ENCODE measurements at regions not wholly inside any gene's neighbourhood (a gene's known extent, or its start where the extent isn't known, plus 50 kb on each side); places are given as distances from the start of the nearest gene placed in this dataset.

GRCh38 chr21:35677298-35677841 lies 383.0 kb downstream of the SETD4 start:
- ATAC-seq (no peak), DNase-seq (no peak)
- Mint-ChIP-seq H3K27ac (no peak overlapping the region), H3K4me1 (no peaks in the 10 kb centered on the region), H3K4me3 (no peak overlapping the region), H3K36me3 (no peaks in the 10 kb centered on the region), H3K27me3 (peaks cover 1 to 17% (median 8%) of the 10 kb centered on the region in 5 donors), H3K9me3 (peaks cover 0 to 2% (median 0%) of the 10 kb centered on the region in 9 donors)
- POLR2A ChIA-PET, result no interaction called here

DNA sequence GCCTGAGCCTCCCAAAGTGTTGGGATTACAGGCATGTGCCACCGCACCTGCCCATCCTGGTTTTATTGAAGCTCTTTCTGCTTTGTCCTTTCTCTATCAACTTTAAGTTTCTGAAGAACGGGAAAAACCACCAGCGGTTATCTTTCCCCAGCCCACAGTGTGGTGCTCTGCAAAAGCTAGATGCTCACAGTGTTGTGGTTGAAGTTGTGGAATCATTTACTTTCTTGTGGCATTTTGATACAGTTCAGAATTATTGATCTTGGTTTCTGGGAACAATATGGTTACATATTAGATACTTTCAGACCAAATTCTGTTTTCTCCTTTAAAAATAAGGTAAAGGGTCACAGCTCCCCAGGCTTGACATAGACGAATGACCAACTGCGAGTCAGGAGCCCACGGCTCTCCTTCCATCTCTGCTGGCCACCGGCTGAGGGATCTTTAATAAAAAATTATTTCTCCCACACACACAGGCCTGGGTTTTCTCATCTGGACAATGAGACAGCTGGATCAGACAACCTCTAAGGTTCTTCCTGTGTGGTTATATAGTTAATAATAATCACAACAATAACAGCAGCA lies 385.3 kb downstream of the SETD4 start:
- no peak for ATAC-seq
- Mint-ChIP-seq H3K27ac (no peak overlapping the region), H3K4me3 (no peak overlapping the region), H3K4me1 (no peaks in the 10 kb centered on the region), H3K9me3 (no peaks in the 10 kb centered on the region), H3K27me3 (peaks cover 4 to 22% (median 8%) of the 10 kb centered on the region in 5 donors), H3K36me3 (no peaks in the 10 kb centered on the region)
- POLR2A ChIA-PET, result no interaction called here
- no peak for DNase-seq

DNA sequence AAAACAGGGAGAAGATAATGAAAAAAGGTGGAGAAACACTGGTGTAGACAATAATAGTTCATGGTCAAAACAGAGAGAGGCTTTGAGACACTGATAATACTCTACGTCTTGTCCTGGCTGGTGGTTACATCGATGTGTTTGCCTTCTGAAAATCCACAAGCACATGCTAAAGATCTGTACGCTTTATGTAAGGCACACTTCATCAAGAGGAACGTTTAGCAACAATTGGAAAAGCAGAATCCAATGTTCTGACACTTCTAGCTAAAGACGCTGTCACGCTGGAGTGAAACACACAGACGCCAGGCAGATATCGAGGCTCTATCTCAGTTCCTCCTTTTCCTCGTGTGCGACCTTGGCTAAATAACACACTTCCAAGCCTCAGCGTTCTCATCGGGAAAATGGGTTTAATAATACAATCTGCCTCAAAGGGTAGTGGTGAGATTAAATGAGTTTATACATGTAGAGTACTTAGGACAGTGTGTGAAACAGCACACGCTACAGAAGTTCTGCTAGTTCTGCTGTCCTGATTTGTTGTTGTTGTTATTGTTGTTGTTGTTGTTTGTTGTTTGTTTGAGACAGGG lies 386.1 kb downstream of the SETD4 start:
- no peak for DNase-seq
- POLR2A ChIA-PET, result no interaction called here
- Mint-ChIP-seq H3K36me3 (no peaks in the 10 kb centered on the region), H3K4me1 (no peaks in the 10 kb centered on the region), H3K27me3 (peaks cover 4 to 23% (median 8%) of the 10 kb centered on the region in 5 donors), H3K4me3 (no peak overlapping the region), H3K9me3 (no peaks in the 10 kb centered on the region), H3K27ac (no peak overlapping the region)
- no peak for ATAC-seq

DNA sequence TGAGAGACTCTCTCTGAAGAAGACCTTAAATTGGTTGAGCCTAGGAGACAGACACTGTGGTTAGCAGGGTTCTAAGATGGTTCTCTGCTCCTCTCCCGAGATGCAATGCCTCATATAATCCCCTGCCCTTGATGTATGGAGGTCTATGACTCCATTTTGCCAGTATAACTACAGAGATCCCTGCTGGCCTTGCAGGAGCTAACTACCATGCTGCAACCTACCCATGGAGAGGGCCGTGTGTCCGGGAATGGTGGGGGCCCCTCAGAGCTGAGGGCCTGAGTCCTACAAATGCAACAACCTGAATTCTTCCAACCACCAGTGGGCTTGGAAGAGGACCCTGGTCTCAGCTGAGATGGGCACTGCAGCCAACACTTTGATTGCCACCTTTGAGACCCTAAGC lies 388.0 kb downstream of the SETD4 start:
- H3K27ac Mint-ChIP-seq, result no peak overlapping the region
- no peak overlapping the region for H3K4me3 Mint-ChIP-seq
- ATAC-seq (no peak), DNase-seq (no peak)
- no peaks in the 10 kb centered on the region for H3K36me3 Mint-ChIP-seq
- POLR2A ChIA-PET, result no interaction called here
- no peaks in the 10 kb centered on the region for H3K9me3 Mint-ChIP-seq
- peaks cover 0 to 19% (median 11%) of the 10 kb centered on the region in 5 donors for H3K27me3 Mint-ChIP-seq
- no peaks in the 10 kb centered on the region for H3K4me1 Mint-ChIP-seq

GRCh38 chr21:35664683-35665082 lies 395.6 kb downstream of the SETD4 start:
- POLR2A ChIA-PET, result interaction anchor here (0.5 kb wide), 1 partner anchor 301 kb away, joined by 3 read pairs; no protein-coding TSS in a partner anchor
- peaks cover 0 to 11% (median 2%) of the 10 kb centered on the region in 5 donors for H3K27me3 Mint-ChIP-seq
- no peaks in the 10 kb centered on the region for H3K36me3 Mint-ChIP-seq
- no peak for ATAC-seq
- no peak overlapping the region for H3K27ac Mint-ChIP-seq
- DNase-seq, result no peak
- no peak overlapping the region for H3K4me3 Mint-ChIP-seq
- H3K9me3 Mint-ChIP-seq, result no peaks in the 10 kb centered on the region
- peaks cover 0 to 2% (median 0%) of the 10 kb centered on the region in 4 donors for H3K4me1 Mint-ChIP-seq

DNA sequence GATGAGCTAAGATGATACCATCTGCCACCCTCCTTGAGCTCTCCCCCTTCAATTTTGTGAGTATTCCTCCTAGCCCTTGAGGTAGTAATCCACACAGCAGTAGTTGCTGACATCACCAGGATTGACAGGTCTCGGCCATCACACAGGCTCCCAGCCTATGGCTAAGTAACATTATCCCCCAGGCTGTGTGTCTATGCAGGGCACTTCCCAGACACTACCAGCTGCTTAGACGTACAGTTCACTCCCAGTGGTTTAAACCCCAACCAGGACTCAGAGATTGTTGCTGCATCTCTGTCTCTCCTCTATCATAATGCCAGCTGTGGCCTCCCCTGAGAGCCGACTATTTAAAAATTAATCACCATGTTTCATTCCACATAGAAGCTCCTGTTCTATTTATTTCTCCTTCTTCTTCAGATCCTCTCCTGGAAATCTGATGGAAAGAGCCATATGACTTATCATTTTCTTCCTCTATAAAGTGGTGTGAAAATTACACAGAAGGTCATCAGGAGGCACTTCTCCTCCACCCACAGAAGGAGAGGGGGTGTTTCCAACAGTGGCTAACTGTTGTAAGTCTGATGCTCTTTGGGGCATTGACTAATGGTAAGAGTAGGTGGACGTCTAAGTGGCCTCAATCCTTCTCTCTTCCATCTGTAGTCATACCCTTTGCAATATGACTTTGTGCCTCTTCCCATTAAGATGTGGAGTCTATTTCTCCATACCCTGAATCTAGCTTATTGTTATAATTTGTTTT lies 396.3 kb downstream of the SETD4 start:
- DNase-seq (no peak), ATAC-seq (no peak)
- H3K36me3 Mint-ChIP-seq, result no peaks in the 10 kb centered on the region
- no peak overlapping the region for H3K27ac Mint-ChIP-seq
- H3K4me1 Mint-ChIP-seq, result peaks cover 0 to 2% (median 0%) of the 10 kb centered on the region in 4 donors
- H3K27me3 Mint-ChIP-seq, result peaks cover 0 to 11% (median 1%) of the 10 kb centered on the region in 5 donors
- H3K9me3 Mint-ChIP-seq, result no peaks in the 10 kb centered on the region
- H3K4me3 Mint-ChIP-seq, result no peak overlapping the region
- POLR2A ChIA-PET, result interaction anchor here (0.5 kb wide), 2 partner anchors 301 to 589 kb away, joined by 3 to 4 read pairs; no protein-coding TSS in a partner anchor

- ATAC-seq (no peak), DNase-seq (no peak)
- no peaks in the 10 kb centered on the region for H3K9me3 Mint-ChIP-seq
- H3K36me3 Mint-ChIP-seq, result peaks cover 0 to 4% (median 0%) of the 10 kb centered on the region in 3 donors
- H3K27ac Mint-ChIP-seq, result no peak overlapping the region
- H3K4me1 Mint-ChIP-seq, result peaks cover 7 to 14% (median 12%) of the 10 kb centered on the region in 4 donors
- POLR2A ChIA-PET, result no interaction called here
- H3K4me3 Mint-ChIP-seq, result no peak overlapping the region
- peaks cover 0 to 3% (median 0%) of the 10 kb centered on the region in 5 donors for H3K27me3 Mint-ChIP-seq
Measured at GRCh38 chr21:35658242-35658641, 402.1 kb downstream of the SETD4 start.

DNA sequence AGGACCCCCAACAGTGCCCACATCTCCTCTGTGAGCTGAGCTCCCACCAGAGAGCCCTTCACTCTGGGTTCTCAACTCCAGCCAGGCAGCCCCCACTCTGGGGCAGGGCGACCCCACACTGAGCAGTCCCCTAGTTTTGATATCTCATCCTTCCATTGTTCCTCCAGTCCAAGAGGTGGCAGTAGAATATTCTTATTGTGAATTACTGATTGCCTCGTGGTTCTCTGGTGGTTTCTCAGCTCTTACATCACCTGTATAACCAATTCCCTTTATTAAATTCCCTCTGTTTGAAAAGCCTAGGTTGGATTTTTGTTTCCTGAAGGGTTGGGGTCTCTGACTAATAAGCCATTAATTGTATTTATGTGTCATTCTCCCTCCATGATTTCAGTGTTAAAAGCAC lies 407.5 kb downstream of the SETD4 start:
- ATAC-seq (no peak), DNase-seq (no peak)
- Mint-ChIP-seq H3K4me1 (peaks cover 4 to 10% (median 5%) of the 10 kb centered on the region in 4 donors), H3K4me3 (no peak overlapping the region), H3K36me3 (peaks cover 0 to 4% (median 0%) of the 10 kb centered on the region in 3 donors), H3K27me3 (peaks cover 0 to 25% (median 13%) of the 10 kb centered on the region in 5 donors), H3K27ac (no peak overlapping the region), H3K9me3 (no peaks in the 10 kb centered on the region)
- POLR2A ChIA-PET, result no interaction called here

DNA sequence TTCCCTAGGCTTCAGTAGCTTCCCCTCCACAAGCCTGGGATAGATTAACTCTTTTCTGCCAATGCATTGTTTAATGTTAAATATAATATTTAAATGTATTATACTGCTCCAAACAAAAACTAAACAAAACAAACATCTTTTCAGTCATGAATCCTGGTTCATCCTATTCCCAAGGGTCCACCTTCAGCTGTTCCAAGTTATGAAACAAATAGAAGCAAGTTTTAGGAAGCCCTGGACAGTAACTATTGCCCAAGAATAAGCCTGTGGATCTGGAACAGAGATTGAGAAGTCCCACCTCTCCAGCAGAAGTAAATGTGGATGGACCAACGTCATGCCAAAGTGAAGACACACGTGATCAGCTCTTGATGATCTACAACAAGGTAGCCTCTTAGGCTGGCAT lies 408.1 kb downstream of the SETD4 start:
- Mint-ChIP-seq H3K27ac (no peak overlapping the region), H3K36me3 (peaks cover 0 to 4% (median 0%) of the 10 kb centered on the region in 3 donors), H3K4me1 (peaks cover 0 to 3% (median 2%) of the 10 kb centered on the region in 4 donors), H3K4me3 (no peak overlapping the region), H3K9me3 (no peaks in the 10 kb centered on the region), H3K27me3 (peaks cover 0 to 25% (median 13%) of the 10 kb centered on the region in 5 donors)
- ATAC-seq (no peak), DNase-seq (no peak)
- POLR2A ChIA-PET, result no interaction called here

GRCh38 chr21:35651196-35651595 lies 409.1 kb downstream of the SETD4 start:
- Mint-ChIP-seq H3K27me3 (peaks cover 0 to 25% (median 13%) of the 10 kb centered on the region in 5 donors), H3K36me3 (no peaks in the 10 kb centered on the region), H3K9me3 (no peaks in the 10 kb centered on the region), H3K4me1 (no peaks in the 10 kb centered on the region), H3K4me3 (no peak overlapping the region), H3K27ac (no peak overlapping the region)
- DNase-seq (no peak), ATAC-seq (no peak)
- POLR2A ChIA-PET, result no interaction called here

DNA sequence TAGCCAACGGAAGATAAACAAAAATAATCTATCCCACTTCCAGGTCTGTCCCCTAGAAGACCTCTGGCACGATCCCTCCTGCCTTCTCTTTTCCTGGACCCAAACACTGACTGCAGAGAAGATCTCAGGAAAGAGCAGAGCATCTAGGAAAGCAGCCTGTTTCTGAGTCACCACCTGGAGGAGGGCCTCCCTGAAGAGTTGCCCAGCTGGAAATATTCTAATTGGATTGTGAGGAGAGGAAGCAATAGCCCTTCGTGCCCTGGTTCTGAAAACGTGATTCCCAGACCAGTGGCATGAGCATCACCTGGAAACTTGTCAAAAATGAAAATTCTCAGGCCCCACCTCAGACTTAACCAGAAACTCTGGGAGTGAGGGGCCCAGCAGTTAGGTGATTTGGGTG lies 411.1 kb downstream of the SETD4 start:
- POLR2A ChIA-PET, result no interaction called here
- Mint-ChIP-seq H3K27ac (no peak overlapping the region), H3K4me3 (no peak overlapping the region), H3K27me3 (peaks cover 0 to 25% (median 13%) of the 10 kb centered on the region in 5 donors), H3K9me3 (no peaks in the 10 kb centered on the region), H3K36me3 (no peaks in the 10 kb centered on the region), H3K4me1 (no peaks in the 10 kb centered on the region)
- ATAC-seq (no peak), DNase-seq (no peak)

- POLR2A ChIA-PET, result no interaction called here
- H3K36me3 Mint-ChIP-seq, result no peaks in the 10 kb centered on the region
Measured at GRCh38 chr21:35648512-35648911, 411.8 kb downstream of the SETD4 start.

GRCh38 chr21:35646606-35647005 lies 413.7 kb downstream of the SETD4 start:
- H3K9me3 Mint-ChIP-seq, result no peaks in the 10 kb centered on the region
- no peak for ATAC-seq
- no peak overlapping the region for H3K27ac Mint-ChIP-seq
- no peaks in the 10 kb centered on the region for H3K4me1 Mint-ChIP-seq
- H3K36me3 Mint-ChIP-seq, result no peaks in the 10 kb centered on the region
- peaks cover 5 to 33% (median 20%) of the 10 kb centered on the region in 5 donors for H3K27me3 Mint-ChIP-seq
- POLR2A ChIA-PET, result no interaction called here
- DNase-seq, result no peak
- no peak overlapping the region for H3K4me3 Mint-ChIP-seq

More at GRCh38 chr21:35648512-35648911, 411.8 kb downstream of the SETD4 start:
- H3K4me3 Mint-ChIP-seq, result no peak overlapping the region
- DNase-seq (no peak), ATAC-seq (no peak)
- no peaks in the 10 kb centered on the region for H3K9me3 Mint-ChIP-seq
- no peaks in the 10 kb centered on the region for H3K4me1 Mint-ChIP-seq
- peaks cover 0 to 25% (median 13%) of the 10 kb centered on the region in 5 donors for H3K27me3 Mint-ChIP-seq
- peak overlapping the region in 2 of 10 donors; percentile 7 to 57 for H3K27ac Mint-ChIP-seq

All from naive thymus-derived CD8-positive, alpha-beta T cell (primary cell).